HepG2 (cell line): ENCODE measurements at regions not wholly inside any gene's neighbourhood (a gene's known extent, or its start where the extent isn't known, plus 50 kb on each side); places are given as distances from the start of the nearest gene placed in this dataset.

Experiments used
- ATAC-seq: fragments of 200-7000 bp; cut with Tn5 transposase; 3 replicates; pipeline ENCODE4 v1.9.1; 2020; ENCODE audit warnings: mild to moderate bottlenecking, moderate library complexity
- BruUV-seq: library from RNA; stranded (reverse); fragments of 400-500 nt; replicated peaks from 2 replicates; lab custom pipeline; 2021; lab: Mats Ljungman, UMichigan
- CTCF ChIA-PET: fragments of 300-600 bp; formaldehyde crosslinking; extraction: SDS; loops from one replicate; lab custom pipeline; 2021; ENCODE audit warnings: low total read pairs, inconsistent platforms, low intra/inter-chr PET ratio; lab: Yijun Ruan, JAX
- POLR2A ChIA-PET: fragments of 350-600 bp; sonication (Branson Sonifier 250); formaldehyde crosslinking; loops from one replicate; lab custom pipeline; 2020; ENCODE audit warnings: antibody characterized with exemption, inconsistent platforms; lab: Yijun Ruan, JAX
- DNase-seq: peaks from one replicate; pipeline ENCODE4 v3.0.0-alpha.2; 2015; ENCODE audit warnings: low spot score
- FAIRE-seq: peaks from 3 replicates; lab custom pipeline; 2011; peaks lifted over from hg19 to GRCh38; lab: Jason Lieb, UNC
- H2AFZ ChIP-seq: one replicate; pipeline ENCODE4 v1.6.1; 2011; ENCODE audit warnings: low read length, inconsistent platforms
- H3K27ac ChIP-seq: fragments of 300-600 bp; 3 replicates; pipeline ENCODE4 v1.8.0; 2011; ENCODE audit warnings: mixed run types, mild to moderate bottlenecking, mixed read lengths, low read length, inconsistent platforms; ENCODE audit not compliant: insufficient read depth; ENCODE audit errors: extremely low read length
- H3K27me3 ChIP-seq, 2 experiments: fragments of 200-600 bp in 1 of 2; 2 replicates in 1 of 2; 3 replicates in 1 of 2; pipeline versions ENCODE4 v1.6.0 to v1.8.0; 2011; ENCODE audit warnings: low read length in 2 of 2, mild to moderate bottlenecking in 2 of 2, moderate library complexity in 2 of 2, inconsistent platforms in 1 of 2; ENCODE audit not compliant: insufficient read depth in 2 of 2, control insufficient read depth in 1 of 2
- H3K36me3 ChIP-seq, 2 experiments: fragments of 200-600 bp in 1 of 2; replicated peaks in 1 of 2; 2 replicates in 1 of 2; 3 replicates in 1 of 2; pipeline versions ENCODE4 v1.5.1 to v1.8.0; 2011; ENCODE audit warnings: low read length in 2 of 2, inconsistent platforms in 1 of 2; ENCODE audit not compliant: insufficient read depth in 2 of 2, control insufficient read depth in 1 of 2
- H3K4me1 ChIP-seq: 2 replicates; pipeline ENCODE4 v1.5.1; 2012; ENCODE audit warnings: low read length, inconsistent platforms; ENCODE audit not compliant: insufficient read depth
- H3K4me2 ChIP-seq: 2 replicates; pipeline ENCODE4 v1.6.0; 2011; ENCODE audit warnings: low read depth, low read length, inconsistent platforms
- H3K4me3 ChIP-seq, 3 experiments: fragments of 200-600 bp in 1 of 3; sonication (generic), shearing (Covaris generic) in 1 of 3; replicated peaks in 1 of 3; 2 replicates each; pipeline ENCODE4 v1.5.1; 2011 to 2016; ENCODE audit warnings: low read length in 3 of 3, inconsistent platforms in 2 of 3, low read depth in 2 of 3, mild to moderate bottlenecking in 2 of 3, control low read depth in 1 of 3, mixed read lengths in 1 of 3; ENCODE audit not compliant: insufficient read depth in 1 of 3
- H3K79me2 ChIP-seq: one replicate; pipeline ENCODE4 v1.6.1; 2011; ENCODE audit warnings: low read length, inconsistent platforms; ENCODE audit not compliant: insufficient read depth
- H3K9ac ChIP-seq: 2 replicates; pipeline ENCODE4 v1.6.0; 2011; ENCODE audit warnings: mild to moderate bottlenecking, low read depth, low read length, inconsistent platforms; ENCODE audit not compliant: insufficient read depth
- H3K9me3 ChIP-seq: 2 replicates; pipeline ENCODE4 v1.5.1; 2012; ENCODE audit warnings: mild to moderate bottlenecking, low read length
- H4K20me1 ChIP-seq: 2 replicates; pipeline ENCODE4 v1.6.0; 2011; ENCODE audit warnings: inconsistent platforms, mild to moderate bottlenecking, low read length, moderate library complexity; ENCODE audit not compliant: insufficient read depth
- FOXA3 ChIP-seq: IDR thresholded peaks from 2 replicates; pipeline ENCODE4 v1.6.1; 2016; ENCODE audit warnings: missing genetic modification reagents, missing compliant biosample characterization
- MBNL3 ChIP-seq: fragments of 250-450 bp; sonication (Bioruptor Pico); conservative IDR thresholded peaks from 2 replicates; pipeline ENCODE4 v1.8.0; 2022; ENCODE audit warnings: mild to moderate bottlenecking, inconsistent platforms
- PRPF4 ChIP-seq: fragments of 200-400 bp; formaldehyde crosslinking; IDR thresholded peaks from 2 replicates; pipeline ENCODE4 v1.6.1; 2016; ENCODE audit warnings: low read length, low read depth; ENCODE audit not compliant: poor library complexity, severe bottlenecking
- ZSCAN9 ChIP-seq: IDR thresholded peaks from 2 replicates; pipeline ENCODE4 v1.6.1; 2016; ENCODE audit warnings: borderline replicate concordance
- WGBS: methylation state at CpG from one replicate; pipeline ENCODE4 v1.1.6; 2017; ENCODE audit warnings: low lambda C conversion rate; 5-methylcytosine and 5-hydroxymethylcytosine counted together
- in situ Hi-C: cut with HindIII; loops from 2 replicates; pipeline ENCODE4 v1.10.0; 2017; ENCODE audit warnings: low pct_unique_long_range_greater_than_20kb; ENCODE audit not compliant: extremely low pct_ligation_motif_present
- intact Hi-C: fragments of 100-400 bp; cut with micrococcal nuclease; formaldehyde crosslinking; loops from one replicate; pipeline ENCODE4 v1.10.0; 2022; ENCODE audit not compliant: unreplicated experiment
- TF ChIP-seq, protein P1 (sequence below): sonication (generic); formaldehyde crosslinking; IDR thresholded peaks from 2 replicates; pipeline ENCODE4 v1.9.0; 2021; ENCODE audit warnings: missing genetic modification reagents, borderline replicate concordance

DNA sequence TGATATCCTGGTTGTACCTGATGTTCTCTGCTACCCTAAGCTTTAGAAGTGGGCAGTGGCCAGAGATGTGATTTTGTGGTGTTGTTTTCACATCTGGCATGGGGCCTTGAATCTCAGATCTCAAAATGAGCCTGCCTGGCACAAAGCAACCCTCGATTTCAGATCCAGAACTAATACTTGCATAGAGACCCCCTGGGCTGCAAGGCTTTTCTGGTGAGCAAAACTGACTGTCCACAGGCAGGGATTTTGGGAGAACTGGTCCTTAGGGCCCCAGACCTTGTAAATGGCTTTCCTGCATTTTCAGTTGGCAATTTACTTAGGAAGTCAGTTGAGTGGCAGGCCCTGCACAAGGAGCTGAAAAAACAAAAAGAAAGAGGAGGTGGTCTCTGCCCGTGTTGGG lies 265.3 kb downstream of the MYCN start:
- no peak overlapping the region for H3K4me3 ChIP-seq
- TF ChIP-seq, protein P1, sequence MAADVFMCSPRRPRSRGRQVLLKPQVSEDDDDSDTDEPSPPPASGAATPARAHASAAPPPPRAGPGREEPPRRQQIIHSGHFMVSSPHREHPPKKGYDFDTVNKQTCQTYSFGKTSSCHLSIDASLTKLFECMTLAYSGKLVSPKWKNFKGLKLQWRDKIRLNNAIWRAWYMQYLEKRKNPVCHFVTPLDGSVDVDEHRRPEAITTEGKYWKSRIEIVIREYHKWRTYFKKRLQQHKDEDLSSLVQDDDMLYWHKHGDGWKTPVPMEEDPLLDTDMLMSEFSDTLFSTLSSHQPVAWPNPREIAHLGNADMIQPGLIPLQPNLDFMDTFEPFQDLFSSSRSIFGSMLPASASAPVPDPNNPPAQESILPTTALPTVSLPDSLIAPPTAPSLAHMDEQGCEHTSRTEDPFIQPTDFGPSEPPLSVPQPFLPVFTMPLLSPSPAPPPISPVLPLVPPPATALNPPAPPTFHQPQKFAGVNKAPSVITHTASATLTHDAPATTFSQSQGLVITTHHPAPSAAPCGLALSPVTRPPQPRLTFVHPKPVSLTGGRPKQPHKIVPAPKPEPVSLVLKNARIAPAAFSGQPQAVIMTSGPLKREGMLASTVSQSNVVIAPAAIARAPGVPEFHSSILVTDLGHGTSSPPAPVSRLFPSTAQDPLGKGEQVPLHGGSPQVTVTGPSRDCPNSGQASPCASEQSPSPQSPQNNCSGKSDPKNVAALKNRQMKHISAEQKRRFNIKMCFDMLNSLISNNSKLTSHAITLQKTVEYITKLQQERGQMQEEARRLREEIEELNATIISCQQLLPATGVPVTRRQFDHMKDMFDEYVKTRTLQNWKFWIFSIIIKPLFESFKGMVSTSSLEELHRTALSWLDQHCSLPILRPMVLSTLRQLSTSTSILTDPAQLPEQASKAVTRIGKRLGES (CRISPR knock-in tag), result no peak
- TF ChIP-seq PRPF4 (no peak), MBNL3 (CRISPR knock-in tag) (no peak), ZSCAN9 (CRISPR knock-in tag) (no peak), FOXA3 (CRISPR knock-in tag) (no peak)
- H4K20me1 ChIP-seq, result no peaks in the 10 kb centered on the region
- no peaks in the 10 kb centered on the region for H3K36me3 ChIP-seq
- no peak for DNase-seq
- no peaks in the 10 kb centered on the region for H3K79me2 ChIP-seq
- in situ Hi-C loops, result no loop called here
- intact Hi-C loops, result no loop called here
- H3K4me2 ChIP-seq, result no peak overlapping the region
- H3K27ac ChIP-seq, result no peak overlapping the region
- ChIA-PET CTCF (no interaction called here), POLR2A (no interaction called here)
- FAIRE-seq, result no peak
- H3K9me3 ChIP-seq, result no peaks in the 10 kb centered on the region
- no peak overlapping the region for H2AFZ ChIP-seq
- no peak overlapping the region for H3K9ac ChIP-seq
- 0% methylated on average over 2 of the region's 2 CpGs for WGBS
- 0 out of 5 replicates have a peak, but pooled peaks cover 0 to 4% of the 10 kb centered on the region in 2 experiments for H3K27me3 ChIP-seq
- BruUV-seq, result no TSS peak
- H3K4me1 ChIP-seq, result peaks cover 6% of the 10 kb centered on the region; the same call in 1 of the 2 replicates
- ATAC-seq, result no peak
